Natural killer cell treated with Interleukin-12 subunit alpha and Interleukin-12 subunit beta and Interleukin-15 and Interleukin-18, amount 100 ng/mL, for 72 hours (primary cell): ENCODE measurements at regions not wholly inside any gene's neighbourhood (a gene's known extent, or its start where the extent isn't known, plus 50 kb on each side); places are given as distances from the start of the nearest gene placed in this dataset.

Experiments used
- ATAC-seq, 2 donors: fragments of 150-1000 bp; cut with Tn5 transposase in 1 of 2; sonication (Bioruptor Pico), chemical (Tn5 transposase) in 1 of 2; 2 replicates each; pipeline ENCODE4 v1.10.0; 2021
- DNase-seq: peaks from one replicate; pipeline ENCODE4 v3.0.0; 2022; ENCODE audit warnings: low spot score
- H3K27ac Mint-ChIP-seq, 2 donors: 1 replicate in 1 of 2; 2 replicates in 1 of 2; pipeline ENCODE4 v1.8.0; 2022; ENCODE audit warnings: mixed read lengths in 2 of 2, mild to moderate bottlenecking in 1 of 2, moderate library complexity in 1 of 2
- H3K27me3 Mint-ChIP-seq, 2 donors: 1 replicate in 1 of 2; 2 replicates in 1 of 2; pipeline ENCODE4 v1.8.0; 2022; ENCODE audit warnings: mixed read lengths in 2 of 2
- H3K36me3 Mint-ChIP-seq: one replicate; pipeline ENCODE4 v1.8.0; 2022; ENCODE audit warnings: mixed read lengths
- H3K4me1 Mint-ChIP-seq, 2 donors: 1 replicate in 1 of 2; 2 replicates in 1 of 2; pipeline ENCODE4 v1.8.0; 2022; ENCODE audit warnings: low read depth in 2 of 2, mixed read lengths in 2 of 2, mild to moderate bottlenecking in 1 of 2
- H3K4me3 Mint-ChIP-seq: one replicate; pipeline ENCODE4 v1.8.0; 2022; ENCODE audit warnings: mixed read lengths
- H3K9me3 Mint-ChIP-seq: 2 replicates; pipeline ENCODE4 v1.8.0; 2022; ENCODE audit warnings: mixed read lengths

DNA sequence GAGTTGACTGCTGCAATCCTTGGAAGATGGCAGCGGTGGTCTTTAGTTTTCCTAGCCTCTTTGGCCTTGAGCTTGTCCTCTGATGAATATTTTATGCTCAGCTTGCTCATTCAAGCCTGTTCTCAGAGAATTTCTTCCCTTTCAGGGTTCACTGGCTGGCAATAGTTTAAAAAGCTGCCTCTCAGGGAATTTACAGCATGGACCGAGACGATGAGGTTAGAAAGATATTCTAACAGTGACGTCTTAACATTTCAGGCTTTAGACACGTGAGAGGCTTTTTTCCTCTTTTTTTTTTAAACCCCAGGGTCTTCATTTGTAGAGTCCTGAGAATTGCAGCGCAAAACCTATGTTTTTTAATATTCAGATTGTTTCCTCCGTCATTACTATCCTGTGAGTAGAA lies 120.3 kb upstream of the CLSTN2 start:
- no peak overlapping the region for H3K4me3 Mint-ChIP-seq
- H3K4me1 Mint-ChIP-seq: no peaks in the 10 kb centered on the region
- no peaks in the 10 kb centered on the region for H3K36me3 Mint-ChIP-seq
- ATAC-seq: no peak
- no peaks in the 10 kb centered on the region for H3K27me3 Mint-ChIP-seq
- no peak for DNase-seq
- peaks cover 9% of the 10 kb centered on the region for H3K9me3 Mint-ChIP-seq
- no peak overlapping the region for H3K27ac Mint-ChIP-seq

DNA sequence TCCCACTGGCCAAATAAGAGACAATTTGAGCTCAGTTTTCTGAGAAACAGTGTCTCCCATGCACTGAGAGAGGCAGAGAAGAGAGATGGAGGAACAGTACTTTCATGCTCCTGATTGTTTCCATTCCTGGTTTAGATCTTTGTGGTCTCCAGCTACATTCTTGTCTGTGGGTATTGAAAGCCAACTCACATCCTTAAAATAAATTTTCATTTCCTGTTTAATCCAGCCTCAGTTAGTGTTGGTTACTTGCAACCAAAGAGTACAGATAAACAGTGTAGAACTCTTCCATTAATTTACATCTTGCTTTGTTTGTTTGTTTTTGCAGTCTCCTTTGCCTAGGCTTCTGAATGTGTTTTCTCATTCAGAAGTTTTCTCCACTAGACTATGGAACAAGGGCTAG lies 123.7 kb upstream of the CLSTN2 start:
- Mint-ChIP-seq H3K36me3 (no peaks in the 10 kb centered on the region), H3K4me1 (no peaks in the 10 kb centered on the region), H3K9me3 (peaks cover 1% of the 10 kb centered on the region), H3K27ac (no peak overlapping the region), H3K27me3 (no peaks in the 10 kb centered on the region), H3K4me3 (no peak overlapping the region)
- no peak for DNase-seq
- no peak for ATAC-seq

DNA sequence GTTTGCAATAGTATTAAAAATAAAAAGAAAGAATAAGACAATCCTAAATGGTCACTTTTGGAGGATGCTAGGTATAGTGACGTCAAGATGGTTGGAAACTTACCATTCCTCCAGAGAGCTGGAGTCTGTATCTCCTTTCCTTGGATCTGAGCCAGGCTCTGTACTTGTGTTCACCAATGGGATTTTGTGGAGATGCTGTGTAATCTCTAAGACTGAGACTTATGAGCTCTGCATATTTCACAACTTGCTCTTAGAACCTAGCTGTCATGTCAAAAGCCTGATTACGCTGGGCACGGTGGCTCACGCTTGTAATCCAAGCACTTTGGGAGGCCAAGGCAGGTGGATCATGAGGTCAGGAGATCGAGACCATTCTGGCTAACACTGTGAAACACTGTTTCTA lies 126.8 kb upstream of the CLSTN2 start:
- H3K9me3 Mint-ChIP-seq: peaks cover 3% of the 10 kb centered on the region
- H3K27me3 Mint-ChIP-seq: no peaks in the 10 kb centered on the region
- H3K36me3 Mint-ChIP-seq: no peaks in the 10 kb centered on the region

DNA sequence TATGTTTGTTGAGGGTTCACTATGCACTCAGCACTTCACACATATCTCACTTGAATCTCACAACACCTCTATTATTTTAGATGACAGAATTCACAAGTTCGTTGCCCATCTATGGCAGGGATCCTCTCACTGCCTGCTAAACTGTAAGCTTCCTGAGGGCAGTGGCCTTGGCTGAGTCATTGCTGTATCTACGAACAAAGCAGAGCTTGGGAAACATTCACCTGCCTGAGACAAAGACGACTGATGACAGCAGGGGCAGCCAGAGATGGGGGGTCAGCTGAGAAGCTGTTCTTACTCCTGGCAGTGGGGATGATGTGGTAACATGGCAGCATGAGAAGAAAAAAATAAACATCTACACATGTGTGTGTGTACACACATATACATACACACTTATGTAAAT lies 125.5 kb upstream of the NMNAT3 start:
- no peak for ATAC-seq
- Mint-ChIP-seq H3K4me1 (no peaks in the 10 kb centered on the region), H3K36me3 (no peaks in the 10 kb centered on the region), H3K27me3 (no peaks in the 10 kb centered on the region), H3K27ac (no peak overlapping the region), H3K4me3 (no peak overlapping the region), H3K9me3 (peaks cover 3% of the 10 kb centered on the region)
- DNase-seq: no peak

More for the DNA sequence above, 126.8 kb upstream of the CLSTN2 start:
- DNase-seq: no peak
- H3K4me1 Mint-ChIP-seq: no peaks in the 10 kb centered on the region
- ATAC-seq: no peak
- H3K4me3 Mint-ChIP-seq: no peak overlapping the region
- H3K27ac Mint-ChIP-seq: no peak overlapping the region

GRCh38 chr3:139797724-139798343 lies 120.1 kb upstream of the NMNAT3 start:
- Mint-ChIP-seq H3K9me3 (peaks cover 5% of the 10 kb centered on the region), H3K36me3 (no peaks in the 10 kb centered on the region), H3K4me3 (no peak overlapping the region), H3K27me3 (no peaks in the 10 kb centered on the region), H3K27ac (no peak overlapping the region), H3K4me1 (no peaks in the 10 kb centered on the region)
- no peak for ATAC-seq
- no peak for DNase-seq

DNA sequence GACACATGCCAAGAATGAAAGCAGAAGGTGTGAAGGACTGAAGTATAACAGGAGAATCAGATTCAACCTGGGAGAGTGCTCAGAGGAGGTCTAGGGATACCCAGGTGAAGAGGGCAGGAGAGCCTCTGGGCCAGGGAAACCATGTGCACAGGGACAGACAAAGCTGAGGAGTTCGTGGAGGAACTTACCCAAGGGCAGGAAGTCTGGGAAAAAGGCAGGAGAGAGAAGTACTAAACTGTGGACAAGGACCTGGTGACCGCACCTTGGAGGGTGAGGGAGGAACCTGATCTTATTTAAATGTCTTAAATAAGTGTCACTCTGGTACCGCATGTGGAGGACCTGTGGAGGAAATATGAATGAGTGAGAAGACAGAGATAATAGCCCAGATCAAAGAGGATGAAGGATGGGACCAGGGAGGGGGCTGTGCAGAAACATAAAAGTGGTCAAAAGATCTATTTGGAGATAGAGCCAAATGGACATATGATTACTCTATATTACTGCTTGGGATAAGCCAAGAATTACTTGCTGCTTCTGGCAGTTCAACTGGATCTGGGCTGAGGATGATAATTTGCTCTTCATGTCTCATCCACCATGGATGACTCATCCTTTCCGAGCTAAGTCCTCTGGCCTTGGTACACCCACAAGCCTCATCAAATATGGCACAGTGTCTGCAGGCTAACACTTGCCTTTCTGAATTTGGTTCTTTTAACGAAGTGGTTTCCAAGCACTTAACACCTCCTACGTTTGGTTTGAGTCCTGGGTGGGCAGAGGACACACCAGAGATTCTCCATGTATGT lies 116.9 kb upstream of the NMNAT3 start:
- no peak overlapping the region for H3K27ac Mint-ChIP-seq
- peaks cover 14% of the 10 kb centered on the region for H3K9me3 Mint-ChIP-seq
- no peaks in the 10 kb centered on the region for H3K36me3 Mint-ChIP-seq
- ATAC-seq (no peak), DNase-seq (no peak)
- H3K27me3 Mint-ChIP-seq: peaks cover 0 to 5% of the 10 kb centered on the region in 2 donors
- H3K4me1 Mint-ChIP-seq: no peaks in the 10 kb centered on the region
- no peak overlapping the region for H3K4me3 Mint-ChIP-seq

DNA sequence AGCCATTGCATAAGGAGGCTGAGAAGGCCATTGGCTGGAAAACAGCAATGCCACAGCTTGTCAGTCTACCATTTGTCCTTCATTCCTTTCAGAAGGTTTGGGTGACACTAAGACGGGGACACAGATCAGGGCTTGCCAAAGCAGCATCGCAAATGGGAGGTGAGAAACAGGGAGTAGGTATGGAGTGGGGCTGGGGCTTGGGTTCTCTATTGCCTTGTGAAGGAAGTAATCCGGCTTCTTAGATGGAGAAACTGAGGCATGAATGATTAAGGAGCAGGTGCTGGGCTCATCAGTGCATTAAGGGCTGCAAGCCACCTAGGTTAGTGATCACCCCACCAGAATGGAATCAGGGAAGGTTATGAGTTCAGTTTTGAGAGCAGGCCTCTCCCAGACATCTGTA lies 115.6 kb upstream of the NMNAT3 start:
- Mint-ChIP-seq H3K4me3 (no peak overlapping the region), H3K36me3 (no peaks in the 10 kb centered on the region), H3K9me3 (peaks cover 14% of the 10 kb centered on the region), H3K4me1 (no peaks in the 10 kb centered on the region), H3K27ac (no peak overlapping the region), H3K27me3 (peaks cover 0 to 5% of the 10 kb centered on the region in 2 donors)
- ATAC-seq (no peak), DNase-seq (no peak)

- no peak for ATAC-seq
- H3K27ac Mint-ChIP-seq: no peak overlapping the region
- no peaks in the 10 kb centered on the region for H3K36me3 Mint-ChIP-seq
- H3K27me3 Mint-ChIP-seq: no peaks in the 10 kb centered on the region
- no peaks in the 10 kb centered on the region for H3K4me1 Mint-ChIP-seq
- no peaks in the 10 kb centered on the region for H3K9me3 Mint-ChIP-seq
- no peak for DNase-seq
- no peak overlapping the region for H3K4me3 Mint-ChIP-seq
Measured at GRCh38 chr3:139780593-139780992, 102.8 kb upstream of the NMNAT3 start.

- DNase-seq (no peak), ATAC-seq (no peak)
- H3K36me3 Mint-ChIP-seq: no peaks in the 10 kb centered on the region
- H3K4me1 Mint-ChIP-seq: no peaks in the 10 kb centered on the region
- no peak overlapping the region for H3K27ac Mint-ChIP-seq
- no peaks in the 10 kb centered on the region for H3K9me3 Mint-ChIP-seq
- H3K27me3 Mint-ChIP-seq: no peaks in the 10 kb centered on the region
- no peak overlapping the region for H3K4me3 Mint-ChIP-seq
Measured at GRCh38 chr3:139778682-139779233, 101.0 kb upstream of the NMNAT3 start.

- Mint-ChIP-seq H3K36me3 (no peaks in the 10 kb centered on the region), H3K27me3 (peaks cover 5 to 16% of the 10 kb centered on the region in 2 donors), H3K4me3 (no peak overlapping the region), H3K27ac (no peak overlapping the region), H3K9me3 (no peaks in the 10 kb centered on the region), H3K4me1 (no peaks in the 10 kb centered on the region)
- DNase-seq: no peak
- no peak for ATAC-seq
Measured at GRCh38 chr3:139774560-139775302, 97.0 kb upstream of the NMNAT3 start.

DNA sequence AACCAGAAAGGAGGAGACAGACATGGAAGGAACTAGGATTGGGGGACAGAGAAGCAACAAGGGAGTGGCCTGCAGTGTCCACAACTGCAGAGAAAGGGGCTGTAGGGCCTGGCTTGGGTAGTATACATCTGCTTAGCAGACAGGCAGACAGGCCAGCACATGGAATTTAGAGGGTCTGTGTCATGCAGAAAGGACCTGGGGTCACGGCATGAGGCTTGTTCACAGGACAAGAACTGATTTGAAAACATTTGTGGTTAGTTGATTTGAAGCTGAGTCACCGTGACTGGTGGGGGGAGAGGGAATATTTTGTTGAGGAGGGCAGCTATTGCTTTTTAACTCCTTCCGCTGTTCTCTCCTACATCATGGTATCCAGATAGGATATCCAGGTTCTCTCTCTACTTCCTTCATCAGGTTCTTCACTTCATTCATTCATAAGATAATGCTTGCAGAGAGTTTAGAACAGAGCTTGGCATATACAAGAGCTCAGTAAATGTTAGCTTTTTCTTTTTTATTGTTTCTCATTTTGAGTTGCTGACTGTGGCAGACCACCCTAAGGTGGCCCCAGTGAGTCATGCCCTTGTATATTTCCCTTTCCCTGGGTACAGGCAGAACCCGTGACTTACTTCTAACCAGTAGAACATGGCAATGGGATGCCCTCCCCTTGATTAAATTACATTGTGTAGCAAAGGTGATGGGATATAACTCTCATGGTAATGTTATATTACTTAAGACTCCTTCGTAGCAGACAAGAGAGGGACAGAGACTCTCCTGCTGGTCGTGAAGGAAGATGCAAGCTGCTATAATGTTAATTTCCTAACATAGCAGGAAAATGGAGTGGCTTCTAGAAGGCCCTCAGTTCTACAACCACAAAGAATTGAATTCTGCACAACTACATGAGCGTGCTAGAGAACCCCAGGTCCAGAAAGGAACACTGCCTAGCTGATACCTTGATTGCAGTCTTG lies 95.0 kb upstream of the NMNAT3 start:
- H3K4me1 Mint-ChIP-seq: no peaks in the 10 kb centered on the region
- no peak overlapping the region for H3K27ac Mint-ChIP-seq
- H3K36me3 Mint-ChIP-seq: no peaks in the 10 kb centered on the region
- H3K27me3 Mint-ChIP-seq: peaks cover 5 to 16% of the 10 kb centered on the region in 2 donors
- no peak for DNase-seq
- H3K4me3 Mint-ChIP-seq: no peak overlapping the region
- no peaks in the 10 kb centered on the region for H3K9me3 Mint-ChIP-seq
- no peak for ATAC-seq

GRCh38 chr3:139771331-139771730 lies 93.6 kb upstream of the NMNAT3 start:
- Mint-ChIP-seq H3K9me3 (peaks cover 5% of the 10 kb centered on the region), H3K27ac (no peak overlapping the region), H3K4me3 (no peak overlapping the region), H3K36me3 (no peaks in the 10 kb centered on the region), H3K27me3 (peaks cover 5 to 16% of the 10 kb centered on the region in 2 donors), H3K4me1 (no peaks in the 10 kb centered on the region)
- no peak for ATAC-seq
- DNase-seq: no peak

- Mint-ChIP-seq H3K4me1 (no peaks in the 10 kb centered on the region), H3K36me3 (no peaks in the 10 kb centered on the region), H3K4me3 (no peak overlapping the region)
Measured at GRCh38 chr3:139770577-139770976, 92.8 kb upstream of the NMNAT3 start.

More at GRCh38 chr3:139770577-139770976, 92.8 kb upstream of the NMNAT3 start:
- ATAC-seq (no peak), DNase-seq (no peak)
- H3K27me3 Mint-ChIP-seq: peaks cover 5 to 16% of the 10 kb centered on the region in 2 donors
- H3K27ac Mint-ChIP-seq: no peak overlapping the region
- peaks cover 5% of the 10 kb centered on the region for H3K9me3 Mint-ChIP-seq
